Stomach (tissue), 4 donors: ENCODE measurements at regions not wholly inside any gene's neighbourhood (a gene's known extent, or its start where the extent isn't known, plus 50 kb on each side); places are given as distances from the start of the nearest gene placed in this dataset.

Experiments
- EP300 ChIP-seq: sonication (generic); formaldehyde crosslinking; IDR thresholded peaks from one replicate; pipeline ENCODE4 v1.6.1; 2017; ENCODE audit warnings: antibody characterized with exemption
- TF ChIP-seq, protein P1 (sequence below), 7 experiments: fragments of 450-650 bp in 4 of 7; fragments of 200-600 bp in 3 of 7; sonication (generic) in 3 of 7; IDR thresholded peaks; one replicate each; pipeline ENCODE4 v1.5.1; 2016 to 2019; ENCODE audit warnings: antibody characterized with exemption in 7 of 7, control low read depth in 2 of 7, mild to moderate bottlenecking in 1 of 7

DNA sequence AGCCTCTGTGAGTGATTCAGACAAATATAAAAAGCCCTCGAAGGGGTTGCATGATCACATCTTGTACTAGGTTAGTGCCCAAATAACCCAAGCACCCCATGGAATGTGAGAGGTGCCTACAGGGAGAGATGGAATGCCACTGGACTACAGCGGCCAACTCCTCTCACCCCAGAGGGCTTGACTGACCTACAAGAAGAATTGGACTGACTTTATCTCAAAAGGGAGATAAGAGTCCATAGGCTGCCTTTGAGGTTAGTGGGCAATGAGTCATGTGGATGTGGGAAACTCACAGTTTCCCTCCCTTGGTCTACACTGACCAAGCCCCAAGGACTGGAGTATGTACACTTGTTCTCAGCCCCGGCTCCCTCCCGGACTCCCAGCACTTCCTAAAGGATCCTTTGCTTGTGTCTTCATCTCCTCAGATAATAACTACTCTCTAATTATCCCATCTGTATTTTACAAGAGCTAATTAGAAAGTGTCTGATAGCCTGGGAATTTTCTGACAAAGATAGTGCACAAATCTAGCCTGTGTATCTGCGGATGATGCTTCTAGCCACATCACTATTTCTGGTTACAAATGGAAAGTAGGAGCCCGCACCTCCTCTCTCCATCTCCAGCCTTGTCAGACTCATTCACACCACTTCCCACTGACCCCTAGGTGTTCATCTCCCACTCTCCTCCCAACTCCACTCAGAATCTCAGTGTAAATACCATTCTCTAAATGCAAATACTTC lies 547.8 kb upstream of the TBL1XR1 start:
- TF ChIP-seq, protein P1, sequence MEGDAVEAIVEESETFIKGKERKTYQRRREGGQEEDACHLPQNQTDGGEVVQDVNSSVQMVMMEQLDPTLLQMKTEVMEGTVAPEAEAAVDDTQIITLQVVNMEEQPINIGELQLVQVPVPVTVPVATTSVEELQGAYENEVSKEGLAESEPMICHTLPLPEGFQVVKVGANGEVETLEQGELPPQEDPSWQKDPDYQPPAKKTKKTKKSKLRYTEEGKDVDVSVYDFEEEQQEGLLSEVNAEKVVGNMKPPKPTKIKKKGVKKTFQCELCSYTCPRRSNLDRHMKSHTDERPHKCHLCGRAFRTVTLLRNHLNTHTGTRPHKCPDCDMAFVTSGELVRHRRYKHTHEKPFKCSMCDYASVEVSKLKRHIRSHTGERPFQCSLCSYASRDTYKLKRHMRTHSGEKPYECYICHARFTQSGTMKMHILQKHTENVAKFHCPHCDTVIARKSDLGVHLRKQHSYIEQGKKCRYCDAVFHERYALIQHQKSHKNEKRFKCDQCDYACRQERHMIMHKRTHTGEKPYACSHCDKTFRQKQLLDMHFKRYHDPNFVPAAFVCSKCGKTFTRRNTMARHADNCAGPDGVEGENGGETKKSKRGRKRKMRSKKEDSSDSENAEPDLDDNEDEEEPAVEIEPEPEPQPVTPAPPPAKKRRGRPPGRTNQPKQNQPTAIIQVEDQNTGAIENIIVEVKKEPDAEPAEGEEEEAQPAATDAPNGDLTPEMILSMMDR (IDR thresholded peaks at IDR 0.05): no peak
- no peak for TF ChIP-seq EP300
